Liver (tissue), 3 donors: ENCODE measurements at regions not wholly inside any gene's neighbourhood (a gene's known extent, or its start where the extent isn't known, plus 50 kb on each side); places are given as distances from the start of the nearest gene placed in this dataset.

Experiments
- HNF4G ChIP-seq: IDR thresholded peaks from 2 replicates; pipeline ENCODE4 v1.6.1; 2016; ENCODE audit warnings: antibody characterized with exemption
- RXRA ChIP-seq, 2 donors: IDR thresholded peaks; 2 replicates each; pipeline ENCODE4 v1.6.1; 2017 to 2018; ENCODE audit warnings: antibody characterized with exemption in 2 of 2, mild to moderate bottlenecking in 1 of 2
- YY1 ChIP-seq: IDR thresholded peaks from 2 replicates; pipeline ENCODE4 v1.6.1; 2016; ENCODE audit warnings: antibody characterized with exemption, mild to moderate bottlenecking
- TF ChIP-seq, protein P1 (sequence below): IDR thresholded peaks from 2 replicates; pipeline ENCODE4 v1.6.1; 2016; ENCODE audit warnings: antibody characterized with exemption, mild to moderate bottlenecking
- TF ChIP-seq, protein P2 (sequence below): fragments of 150-350 bp; IDR thresholded peaks from 2 replicates; pipeline ENCODE4 v1.5.1; 2017; ENCODE audit warnings: improper control_type of control experiment, low read depth, low read length; ENCODE audit not compliant: missing input control
- TF ChIP-seq, protein P3 (sequence below): IDR thresholded peaks from 2 replicates; pipeline ENCODE4 v1.6.1; 2016; ENCODE audit warnings: antibody characterized with exemption
- donor health status: healthy.
- donor health status: healthy.

DNA sequence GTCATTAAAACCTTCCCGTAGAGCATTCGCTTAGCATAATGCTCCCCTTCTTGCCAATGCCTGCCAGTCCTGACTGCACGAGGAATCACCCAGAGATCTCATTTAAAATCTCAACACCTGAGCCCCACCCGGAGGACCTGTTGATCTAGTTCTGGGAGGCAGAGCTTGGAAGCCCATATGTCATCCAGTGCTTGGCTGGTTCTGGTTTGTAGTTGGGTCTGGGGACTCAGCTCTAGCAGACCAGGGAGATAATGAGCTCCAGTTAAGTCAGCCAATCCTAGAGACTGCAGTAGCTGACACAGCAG lies 131.8 kb upstream of the DAP start:
- TF ChIP-seq, protein P1, sequence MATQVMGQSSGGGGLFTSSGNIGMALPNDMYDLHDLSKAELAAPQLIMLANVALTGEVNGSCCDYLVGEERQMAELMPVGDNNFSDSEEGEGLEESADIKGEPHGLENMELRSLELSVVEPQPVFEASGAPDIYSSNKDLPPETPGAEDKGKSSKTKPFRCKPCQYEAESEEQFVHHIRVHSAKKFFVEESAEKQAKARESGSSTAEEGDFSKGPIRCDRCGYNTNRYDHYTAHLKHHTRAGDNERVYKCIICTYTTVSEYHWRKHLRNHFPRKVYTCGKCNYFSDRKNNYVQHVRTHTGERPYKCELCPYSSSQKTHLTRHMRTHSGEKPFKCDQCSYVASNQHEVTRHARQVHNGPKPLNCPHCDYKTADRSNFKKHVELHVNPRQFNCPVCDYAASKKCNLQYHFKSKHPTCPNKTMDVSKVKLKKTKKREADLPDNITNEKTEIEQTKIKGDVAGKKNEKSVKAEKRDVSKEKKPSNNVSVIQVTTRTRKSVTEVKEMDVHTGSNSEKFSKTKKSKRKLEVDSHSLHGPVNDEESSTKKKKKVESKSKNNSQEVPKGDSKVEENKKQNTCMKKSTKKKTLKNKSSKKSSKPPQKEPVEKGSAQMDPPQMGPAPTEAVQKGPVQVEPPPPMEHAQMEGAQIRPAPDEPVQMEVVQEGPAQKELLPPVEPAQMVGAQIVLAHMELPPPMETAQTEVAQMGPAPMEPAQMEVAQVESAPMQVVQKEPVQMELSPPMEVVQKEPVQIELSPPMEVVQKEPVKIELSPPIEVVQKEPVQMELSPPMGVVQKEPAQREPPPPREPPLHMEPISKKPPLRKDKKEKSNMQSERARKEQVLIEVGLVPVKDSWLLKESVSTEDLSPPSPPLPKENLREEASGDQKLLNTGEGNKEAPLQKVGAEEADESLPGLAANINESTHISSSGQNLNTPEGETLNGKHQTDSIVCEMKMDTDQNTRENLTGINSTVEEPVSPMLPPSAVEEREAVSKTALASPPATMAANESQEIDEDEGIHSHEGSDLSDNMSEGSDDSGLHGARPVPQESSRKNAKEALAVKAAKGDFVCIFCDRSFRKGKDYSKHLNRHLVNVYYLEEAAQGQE, result no peak
- TF ChIP-seq HNF4G, result no peak
- TF ChIP-seq, protein P2, sequence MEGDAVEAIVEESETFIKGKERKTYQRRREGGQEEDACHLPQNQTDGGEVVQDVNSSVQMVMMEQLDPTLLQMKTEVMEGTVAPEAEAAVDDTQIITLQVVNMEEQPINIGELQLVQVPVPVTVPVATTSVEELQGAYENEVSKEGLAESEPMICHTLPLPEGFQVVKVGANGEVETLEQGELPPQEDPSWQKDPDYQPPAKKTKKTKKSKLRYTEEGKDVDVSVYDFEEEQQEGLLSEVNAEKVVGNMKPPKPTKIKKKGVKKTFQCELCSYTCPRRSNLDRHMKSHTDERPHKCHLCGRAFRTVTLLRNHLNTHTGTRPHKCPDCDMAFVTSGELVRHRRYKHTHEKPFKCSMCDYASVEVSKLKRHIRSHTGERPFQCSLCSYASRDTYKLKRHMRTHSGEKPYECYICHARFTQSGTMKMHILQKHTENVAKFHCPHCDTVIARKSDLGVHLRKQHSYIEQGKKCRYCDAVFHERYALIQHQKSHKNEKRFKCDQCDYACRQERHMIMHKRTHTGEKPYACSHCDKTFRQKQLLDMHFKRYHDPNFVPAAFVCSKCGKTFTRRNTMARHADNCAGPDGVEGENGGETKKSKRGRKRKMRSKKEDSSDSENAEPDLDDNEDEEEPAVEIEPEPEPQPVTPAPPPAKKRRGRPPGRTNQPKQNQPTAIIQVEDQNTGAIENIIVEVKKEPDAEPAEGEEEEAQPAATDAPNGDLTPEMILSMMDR, result no peak
- no peak for TF ChIP-seq RXRA (IDR thresholded peaks at IDR 0.05)
- TF ChIP-seq, protein P3, sequence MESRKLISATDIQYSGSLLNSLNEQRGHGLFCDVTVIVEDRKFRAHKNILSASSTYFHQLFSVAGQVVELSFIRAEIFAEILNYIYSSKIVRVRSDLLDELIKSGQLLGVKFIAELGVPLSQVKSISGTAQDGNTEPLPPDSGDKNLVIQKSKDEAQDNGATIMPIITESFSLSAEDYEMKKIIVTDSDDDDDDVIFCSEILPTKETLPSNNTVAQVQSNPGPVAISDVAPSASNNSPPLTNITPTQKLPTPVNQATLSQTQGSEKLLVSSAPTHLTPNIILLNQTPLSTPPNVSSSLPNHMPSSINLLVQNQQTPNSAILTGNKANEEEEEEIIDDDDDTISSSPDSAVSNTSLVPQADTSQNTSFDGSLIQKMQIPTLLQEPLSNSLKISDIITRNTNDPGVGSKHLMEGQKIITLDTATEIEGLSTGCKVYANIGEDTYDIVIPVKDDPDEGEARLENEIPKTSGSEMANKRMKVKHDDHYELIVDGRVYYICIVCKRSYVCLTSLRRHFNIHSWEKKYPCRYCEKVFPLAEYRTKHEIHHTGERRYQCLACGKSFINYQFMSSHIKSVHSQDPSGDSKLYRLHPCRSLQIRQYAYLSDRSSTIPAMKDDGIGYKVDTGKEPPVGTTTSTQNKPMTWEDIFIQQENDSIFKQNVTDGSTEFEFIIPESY, result no peak
- no peak for TF ChIP-seq YY1
